ENCODE measurements at regions not wholly inside any gene's neighbourhood (a gene's known extent, or its start where the extent isn't known, plus 50 kb on each side); places are given as distances from the start of the nearest gene placed in this dataset.

DNA sequence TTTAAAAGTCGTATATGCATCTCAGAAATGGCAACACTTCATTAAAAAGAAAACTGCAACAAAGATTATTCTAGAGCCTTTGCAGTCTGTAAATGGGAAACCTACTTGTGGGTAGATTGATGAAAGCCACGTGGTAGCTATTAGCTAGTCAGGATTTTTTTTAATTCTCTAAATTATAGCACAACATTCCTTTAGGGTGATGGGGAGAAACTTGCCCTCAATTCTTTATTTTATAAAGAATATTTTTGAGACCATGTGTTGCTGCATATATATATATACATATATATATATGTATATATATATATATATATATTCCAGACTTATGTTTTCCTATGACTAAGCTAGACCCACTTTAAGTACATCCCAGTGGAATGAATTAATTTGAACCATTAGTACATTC lies 118.0 kb downstream of the PPP1R3A start:
- H3K4me3 ChIP-seq (ENCODE audit: control insufficient read depth, low read depth, low read length) = no peak overlapping the region
- DNase-seq (ENCODE audit: low read depth) = no peak
- TF ChIP-seq, protein P1, sequence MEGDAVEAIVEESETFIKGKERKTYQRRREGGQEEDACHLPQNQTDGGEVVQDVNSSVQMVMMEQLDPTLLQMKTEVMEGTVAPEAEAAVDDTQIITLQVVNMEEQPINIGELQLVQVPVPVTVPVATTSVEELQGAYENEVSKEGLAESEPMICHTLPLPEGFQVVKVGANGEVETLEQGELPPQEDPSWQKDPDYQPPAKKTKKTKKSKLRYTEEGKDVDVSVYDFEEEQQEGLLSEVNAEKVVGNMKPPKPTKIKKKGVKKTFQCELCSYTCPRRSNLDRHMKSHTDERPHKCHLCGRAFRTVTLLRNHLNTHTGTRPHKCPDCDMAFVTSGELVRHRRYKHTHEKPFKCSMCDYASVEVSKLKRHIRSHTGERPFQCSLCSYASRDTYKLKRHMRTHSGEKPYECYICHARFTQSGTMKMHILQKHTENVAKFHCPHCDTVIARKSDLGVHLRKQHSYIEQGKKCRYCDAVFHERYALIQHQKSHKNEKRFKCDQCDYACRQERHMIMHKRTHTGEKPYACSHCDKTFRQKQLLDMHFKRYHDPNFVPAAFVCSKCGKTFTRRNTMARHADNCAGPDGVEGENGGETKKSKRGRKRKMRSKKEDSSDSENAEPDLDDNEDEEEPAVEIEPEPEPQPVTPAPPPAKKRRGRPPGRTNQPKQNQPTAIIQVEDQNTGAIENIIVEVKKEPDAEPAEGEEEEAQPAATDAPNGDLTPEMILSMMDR (IDR thresholded peaks at IDR 0.05; ENCODE audit: control insufficient read depth, insufficient read depth, low read depth, low read length, missing control alignments) = no peak

DNA sequence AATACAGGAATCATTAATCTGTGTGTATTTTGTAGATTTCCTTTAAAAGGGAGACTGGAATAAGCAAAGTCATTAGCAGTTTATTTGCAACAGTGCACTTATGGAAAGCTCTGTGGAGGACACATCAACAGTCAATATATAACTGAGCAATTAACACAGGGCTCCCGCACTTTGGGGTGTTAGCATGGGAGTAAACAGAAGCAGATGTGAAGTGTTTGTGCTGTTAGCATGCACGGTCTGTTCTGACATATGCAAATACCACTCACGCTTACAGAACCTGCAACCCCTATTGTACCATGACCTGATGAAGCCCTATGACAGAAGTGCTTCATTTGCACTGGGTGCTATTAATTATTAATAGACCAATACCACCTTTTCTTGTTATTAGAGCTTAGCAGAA lies 118.9 kb downstream of the PPP1R3A start:
- TF ChIP-seq, protein P1 (IDR thresholded peaks at IDR 0.05; ENCODE audit: control insufficient read depth, insufficient read depth, low read depth, low read length, missing control alignments) = no peak
- no peak overlapping the region for H3K4me3 ChIP-seq (ENCODE audit: control insufficient read depth, low read depth, low read length)
- no peak for DNase-seq (ENCODE audit: low read depth)

DNA sequence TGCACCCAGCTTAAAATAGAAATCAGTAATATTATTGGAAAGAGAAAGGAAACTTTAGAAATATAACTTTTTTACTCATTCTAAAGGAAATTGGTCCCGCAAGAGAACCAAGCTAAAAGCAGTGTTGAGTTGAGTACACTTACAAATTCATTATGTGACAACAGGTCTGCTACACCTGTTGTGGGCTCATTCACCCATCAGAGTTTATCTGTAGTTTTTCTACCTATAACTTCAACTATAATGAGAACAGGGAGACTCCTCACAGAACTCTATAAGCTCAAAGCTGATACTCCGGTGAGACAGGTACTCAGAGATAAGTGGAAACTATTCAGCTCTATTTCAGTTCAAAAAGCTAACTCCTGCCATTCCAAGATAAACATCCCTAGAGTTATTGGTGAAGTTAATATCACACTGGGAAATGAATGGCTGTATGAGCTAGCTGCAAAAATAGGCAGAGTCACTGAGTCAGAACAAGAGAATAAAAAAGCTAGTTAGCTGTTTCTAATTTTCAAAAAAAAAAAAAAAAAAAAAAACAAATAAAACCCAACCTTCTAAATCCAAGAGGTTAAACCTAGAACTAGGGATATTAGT lies 121.3 kb downstream of the PPP1R3A start:
- no peak overlapping the region for H3K4me3 ChIP-seq (ENCODE audit: control insufficient read depth, low read depth, low read length)
- no peak for DNase-seq (ENCODE audit: low read depth)
- TF ChIP-seq, protein P1 (IDR thresholded peaks at IDR 0.05; ENCODE audit: control insufficient read depth, insufficient read depth, low read depth, low read length, missing control alignments) = no peak

DNA sequence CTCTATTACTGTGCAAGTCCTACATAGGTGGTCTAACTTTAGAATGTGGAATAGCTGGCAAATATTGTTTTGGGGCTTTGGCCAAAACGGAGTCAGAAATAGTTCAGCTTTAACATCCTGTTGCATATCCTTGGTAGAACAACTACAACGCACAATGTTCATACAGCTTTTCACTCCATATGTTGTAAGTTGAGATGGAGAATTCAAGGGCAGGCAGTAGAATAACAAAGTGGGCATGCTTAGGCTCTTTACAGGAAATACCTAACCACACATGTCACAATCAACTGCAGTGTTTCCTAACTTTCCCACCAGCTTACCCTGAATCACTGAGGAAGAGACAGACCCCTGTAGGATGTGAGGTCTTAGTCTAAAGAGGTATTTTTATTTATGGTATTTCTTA lies 122.3 kb downstream of the PPP1R3A start:
- TF ChIP-seq, protein P1 (IDR thresholded peaks at IDR 0.05; ENCODE audit: control insufficient read depth, insufficient read depth, low read depth, low read length, missing control alignments) = no peak
- no peak overlapping the region for H3K4me3 ChIP-seq (ENCODE audit: control insufficient read depth, low read depth, low read length)
- peak; percentile 68 for DNase-seq (ENCODE audit: low read depth)

DNA sequence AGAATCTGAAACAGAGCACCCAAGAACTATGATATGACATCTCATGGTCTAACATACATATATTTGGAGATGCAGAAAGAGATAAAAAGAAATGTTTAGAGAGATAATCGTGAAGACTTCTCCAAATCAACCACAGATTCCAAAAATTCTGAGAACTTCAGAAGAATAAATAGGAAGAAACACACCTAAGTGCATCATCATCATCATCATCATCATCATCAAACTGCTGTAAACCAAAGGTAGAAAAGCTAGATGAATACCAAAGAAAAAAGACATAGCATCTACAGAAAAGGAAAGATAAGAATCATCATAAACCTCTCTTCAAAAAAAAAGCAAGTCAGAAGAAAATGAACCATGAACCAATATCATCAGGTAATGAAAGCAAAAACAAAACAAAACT lies 124.2 kb downstream of the PPP1R3A start:
- no peak for DNase-seq (ENCODE audit: low read depth)
- TF ChIP-seq, protein P1 (IDR thresholded peaks at IDR 0.05; ENCODE audit: control insufficient read depth, insufficient read depth, low read depth, low read length, missing control alignments) = no peak
- H3K4me3 ChIP-seq (ENCODE audit: control insufficient read depth, low read depth, low read length) = no peak overlapping the region

DNA sequence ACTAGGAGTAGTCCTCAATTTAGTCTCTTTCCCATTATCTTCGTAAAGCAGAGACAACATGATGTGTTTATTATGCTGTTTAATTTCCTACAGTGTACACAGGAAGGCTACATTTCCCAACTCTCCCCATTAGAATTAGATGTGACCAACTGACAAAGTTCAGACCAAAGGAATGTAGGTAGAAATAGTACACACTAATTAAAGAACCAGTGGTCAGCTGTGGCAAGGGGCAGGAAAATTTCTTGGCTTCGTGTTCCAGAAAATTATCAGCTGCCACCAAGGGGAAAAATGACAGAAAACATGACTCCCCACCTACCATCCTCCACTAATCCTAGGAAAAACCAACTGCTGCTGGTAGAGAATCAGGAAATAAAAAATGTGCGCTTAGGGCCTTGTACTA lies 125.6 kb downstream of the PPP1R3A start:
- TF ChIP-seq, protein P1 (IDR thresholded peaks at IDR 0.05; ENCODE audit: control insufficient read depth, insufficient read depth, low read depth, low read length, missing control alignments) = no peak
- no peak overlapping the region for H3K4me3 ChIP-seq (ENCODE audit: control insufficient read depth, low read depth, low read length)
- DNase-seq (ENCODE audit: low read depth) = no peak

DNA sequence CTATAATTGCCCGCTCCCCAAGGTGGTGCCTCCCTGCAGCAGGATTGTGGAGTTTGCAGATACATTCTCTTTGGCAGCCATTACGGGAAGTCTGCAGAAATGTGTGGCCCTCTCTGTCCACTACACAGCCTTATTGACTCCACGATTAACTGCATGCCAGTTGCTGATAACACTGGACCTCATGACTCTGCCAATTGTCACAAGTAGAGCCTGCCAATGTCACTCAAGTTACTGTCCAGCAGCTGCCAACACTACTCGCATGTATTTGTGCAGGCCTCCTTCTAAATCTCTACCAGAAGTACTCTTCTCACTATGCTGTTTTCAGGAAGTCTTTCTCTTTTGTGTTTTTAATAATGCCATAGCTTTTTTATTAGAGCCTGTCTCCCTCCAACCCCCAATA lies 128.8 kb downstream of the PPP1R3A start:
- DNase-seq (ENCODE audit: low read depth) = no peak
- no peak overlapping the region for H3K4me3 ChIP-seq (ENCODE audit: control insufficient read depth, low read depth, low read length)
- TF ChIP-seq, protein P1 (IDR thresholded peaks at IDR 0.05; ENCODE audit: control insufficient read depth, insufficient read depth, low read depth, low read length, missing control alignments) = no peak
